Coronary artery (tissue), 2 donors: ENCODE measurements at regions not wholly inside any gene's neighbourhood (a gene's known extent, or its start where the extent isn't known, plus 50 kb on each side); places are given as distances from the start of the nearest gene placed in this dataset.
A peak's percentile ranks its signal among the peaks of the same experiment; 100 is the strongest.
"Not testable (repeated sequence)": the region's sequence is repeated elsewhere in the genome, so short reads cannot be mapped to it uniquely, and the experiment has no call there.

Experiments
- DNase-seq: peaks from one replicate; pipeline ENCODE4 v3.0.0-alpha.2; 2017; ENCODE audit warnings: low spot score
- H3K27ac ChIP-seq, 2 donors: fragments of 200-600 bp; sonication (generic); one replicate each; pipeline ENCODE4 v1.5.1; 2016 to 2019
- H3K4me3 ChIP-seq: fragments of 200-600 bp; sonication (generic); 2 replicates; pipeline ENCODE4 v1.5.1; 2016; ENCODE audit warnings: mild to moderate bottlenecking, moderate library complexity
- CTCF ChIP-seq: fragments of 200-600 bp; sonication (generic); IDR thresholded peaks from one replicate; pipeline ENCODE4 v1.5.1; 2019; ENCODE audit warnings: antibody characterized with exemption

GRCh38 chr7:63093481-63093880 lies 905.2 kb upstream of the ZNF722 start:
- peak; percentile 7 for DNase-seq
- TF ChIP-seq CTCF = no peak
- no peak overlapping the region for H3K27ac ChIP-seq
- no peak overlapping the region for H3K4me3 ChIP-seq

DNA sequence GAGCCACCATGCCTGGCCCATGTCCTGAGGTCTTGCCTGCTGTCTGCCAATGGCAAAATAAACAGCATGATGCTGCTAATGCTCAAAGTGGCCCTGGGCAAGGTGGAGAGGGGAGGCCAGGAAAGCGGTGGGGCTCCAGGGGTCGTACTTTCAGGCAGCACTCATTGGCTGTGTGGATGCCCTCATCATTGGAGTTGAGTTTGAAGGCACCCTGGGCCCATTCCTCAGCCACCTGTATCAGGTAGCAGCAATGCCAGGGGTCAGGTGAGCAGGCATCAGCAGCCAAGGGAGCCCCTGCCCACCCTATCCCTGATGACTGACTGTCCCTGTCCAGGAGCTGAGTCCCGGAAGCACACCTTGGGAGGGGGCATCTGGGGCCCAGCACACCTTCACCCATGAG lies 902.5 kb upstream of the ZNF722 start:
- no peak for TF ChIP-seq CTCF
- Histone ChIP-seq H3K4me3 (no peak overlapping the region), H3K27ac (no peak overlapping the region)
- DNase-seq = no peak

DNA sequence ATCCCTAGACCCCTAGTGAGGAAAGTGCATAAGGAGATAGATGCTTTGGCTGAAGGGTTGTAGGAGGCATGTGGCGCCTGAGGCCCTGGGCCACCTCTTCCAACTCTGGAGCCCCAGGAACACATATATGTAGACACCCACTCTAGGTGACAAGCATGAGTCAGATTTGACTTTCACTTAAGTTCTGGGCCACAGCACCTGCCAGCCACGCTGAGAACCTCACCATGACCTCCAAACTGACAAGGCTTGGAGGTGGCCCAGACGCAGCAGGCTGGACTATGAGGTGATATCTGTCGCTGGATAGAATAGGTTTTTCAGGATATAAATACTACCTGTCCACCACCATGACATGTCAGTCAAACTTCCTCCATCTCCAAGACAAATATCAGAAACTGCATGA lies 894.0 kb upstream of the ZNF722 start:
- TF ChIP-seq CTCF = no peak
- no peak overlapping the region for H3K4me3 ChIP-seq
- no peak overlapping the region for H3K27ac ChIP-seq
- no peak for DNase-seq

DNA sequence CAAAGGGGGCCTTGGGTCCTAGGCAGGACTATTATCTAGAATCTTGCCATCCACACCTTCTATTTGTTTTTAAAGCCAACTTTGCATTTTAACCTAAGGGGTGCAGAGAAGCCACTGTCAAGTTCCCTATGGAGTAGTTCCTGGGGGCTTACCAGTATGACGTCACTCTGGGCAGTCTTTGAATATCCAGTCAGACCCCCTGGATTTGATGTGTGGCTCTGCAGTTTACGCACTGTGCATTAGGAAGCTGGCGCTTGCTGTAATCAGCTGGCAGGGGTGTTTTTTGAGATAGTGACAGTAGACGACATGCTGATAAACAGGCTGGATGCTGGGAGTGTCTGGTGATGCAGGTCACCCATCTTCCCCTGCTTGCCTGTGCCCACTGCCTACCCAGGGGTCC lies 892.7 kb upstream of the ZNF722 start:
- no peak for DNase-seq
- TF ChIP-seq CTCF = no peak
- Histone ChIP-seq H3K4me3 (no peak overlapping the region), H3K27ac (no peak overlapping the region)

DNA sequence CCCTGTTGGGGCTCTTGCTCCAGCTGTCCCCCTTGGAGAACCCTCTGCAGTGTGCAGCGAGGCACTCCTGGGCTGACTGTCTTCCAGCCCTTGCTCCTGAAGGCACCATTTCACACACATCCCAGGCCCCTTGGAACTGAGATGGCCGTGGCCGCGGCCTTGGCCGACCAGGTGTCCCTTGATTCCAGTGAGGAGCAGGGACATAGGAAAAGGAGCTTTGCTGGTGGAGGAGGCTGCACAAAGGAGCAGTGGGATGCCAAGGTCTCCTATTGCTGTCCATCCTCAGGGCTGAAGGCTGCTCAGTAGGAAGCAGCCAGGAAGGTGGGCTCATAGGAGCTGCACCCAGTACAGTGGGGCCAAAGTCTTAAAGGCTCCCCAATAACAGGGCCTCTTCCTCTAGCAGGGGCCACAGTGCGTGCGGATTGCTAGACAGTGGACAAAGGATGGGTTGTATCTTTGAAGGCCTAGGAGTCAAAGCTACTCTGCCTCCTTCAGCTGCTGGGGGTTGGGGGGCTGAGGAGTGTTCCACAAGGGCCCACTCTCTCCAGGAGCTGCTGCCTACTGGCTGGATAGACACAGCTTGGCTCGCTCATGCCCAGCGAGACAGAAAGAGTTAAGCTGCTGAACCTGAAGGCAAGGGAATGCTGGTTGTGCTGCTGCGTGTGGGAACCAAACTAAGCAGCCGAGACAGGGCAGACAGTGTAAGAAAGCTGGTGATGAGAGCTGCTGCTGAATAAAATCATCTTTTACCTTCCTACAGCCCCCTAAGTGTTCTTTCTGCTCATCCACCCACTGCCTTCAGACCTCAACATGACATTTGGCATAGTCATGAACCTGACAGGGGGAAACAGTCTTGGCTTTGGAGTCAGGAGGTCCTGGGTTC lies 891.9 kb upstream of the ZNF722 start:
- no peak overlapping the region for H3K4me3 ChIP-seq
- H3K27ac ChIP-seq = no peak overlapping the region
- no peak for TF ChIP-seq CTCF
- no peak for DNase-seq

DNA sequence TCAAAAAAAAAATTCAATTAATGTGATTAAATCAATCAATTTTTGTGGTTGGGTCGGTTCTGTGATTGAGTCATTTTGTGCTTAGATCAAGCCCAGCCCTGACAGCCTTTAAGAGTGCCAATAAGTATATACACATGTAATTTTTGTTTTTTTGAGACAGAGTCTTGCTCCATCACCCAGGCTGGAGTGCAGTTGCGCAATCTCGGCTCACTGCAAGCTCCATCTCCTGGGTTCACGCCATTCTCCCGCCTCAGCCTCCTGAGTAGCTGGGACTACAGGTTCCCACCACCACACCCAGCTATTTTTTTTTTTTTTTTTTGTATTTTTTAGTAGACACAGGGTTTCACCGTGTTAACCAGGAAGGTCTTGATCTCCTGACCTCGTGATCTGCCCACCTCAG lies 887.1 kb upstream of the ZNF722 start:
- DNase-seq, H3K4me3 ChIP-seq, H3K27ac ChIP-seq: not testable (repeated sequence)

DNA sequence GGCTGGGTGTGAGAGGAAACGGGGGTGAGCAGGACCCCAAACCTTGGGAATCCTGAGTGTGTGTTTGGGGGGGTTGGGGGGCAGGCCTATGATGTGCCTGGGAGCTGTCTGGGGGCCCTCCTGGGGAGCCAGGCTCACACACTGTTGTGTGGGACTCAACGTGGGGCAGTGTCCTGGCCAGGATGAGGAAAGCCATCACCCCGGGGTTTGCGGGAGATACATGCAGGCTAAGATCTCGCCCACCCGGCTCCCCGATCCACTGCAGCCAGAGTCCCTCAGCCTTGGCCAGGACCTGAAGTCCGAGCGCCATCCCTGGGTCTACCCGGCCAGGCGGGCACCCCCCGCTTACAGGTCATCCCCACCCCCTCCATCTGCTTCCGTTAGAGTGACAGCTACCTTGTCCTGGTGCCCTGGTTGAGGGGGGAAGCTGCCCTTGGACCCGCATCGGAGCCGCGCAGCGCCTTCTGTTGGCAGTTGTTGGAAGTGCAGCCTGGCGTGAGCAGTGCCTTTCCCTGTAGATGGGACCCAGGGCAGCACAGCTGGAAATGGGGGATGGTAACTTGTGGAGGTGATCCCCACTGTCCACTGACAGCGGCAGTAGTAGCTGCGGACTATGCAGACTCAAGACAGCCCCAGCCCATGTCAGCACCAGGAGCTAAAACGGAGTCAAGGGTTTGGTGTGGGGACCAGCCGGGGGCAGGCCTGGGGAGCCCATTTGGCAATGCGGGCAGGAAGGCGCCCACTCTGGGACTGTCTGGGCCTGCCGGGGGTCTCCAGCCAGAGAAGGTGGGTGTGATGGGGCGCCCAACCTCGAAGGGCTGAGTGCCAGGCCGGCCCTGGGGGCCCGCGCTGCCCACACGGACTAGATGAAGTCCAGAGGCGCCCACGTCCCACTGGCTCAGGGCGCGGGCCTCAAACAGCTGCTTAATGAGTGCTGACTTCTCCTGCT lies 885.6 kb upstream of the ZNF722 start:
- DNase-seq = no peak
- Histone ChIP-seq H3K27ac (no peak overlapping the region), H3K4me3 (no peak overlapping the region)
- no peak for TF ChIP-seq CTCF
